ENCODE measurements at regions not wholly inside any gene's neighbourhood (a gene's known extent, or its start where the extent isn't known, plus 50 kb on each side); places are given as distances from the start of the nearest gene placed in this dataset.

- TF ChIP-seq POLR2A (IDR thresholded peaks at IDR 0.05) (no peak), CTCF (IDR thresholded peaks at IDR 0.05) (no peak)
Measured at GRCh38 chr2:104368089-104368488, 485.8 kb upstream of the POU3F3 start.

Data from lower leg skin (tissue), 3 donors.